WTC11 (cell line): ENCODE measurements at regions not wholly inside any gene's neighbourhood (a gene's known extent, or its start where the extent isn't known, plus 50 kb on each side); places are given as distances from the start of the nearest gene placed in this dataset.

Source experiments
- ATAC-seq: fragments of 200-7000 bp; cut with Tn5 transposase; 2 replicates; pipeline ENCODE4 v1.10.0; 2021; ENCODE audit warnings: mild to moderate bottlenecking, moderate library complexity
- CTCF ChIA-PET: fragments of 300-600 bp; sonication (Branson Sonifier 250); formaldehyde crosslinking; loops from one replicate; lab custom pipeline; 2021; ENCODE audit warnings: antibody characterized with exemption; lab: Charles Lee
- POLR2A ChIA-PET: fragments of 350-600 bp; sonication (Branson Sonifier 250); formaldehyde crosslinking; loops from one replicate; lab custom pipeline; 2021; ENCODE audit warnings: antibody characterized with exemption; lab: Charles Lee
- DNase-seq: peaks from one replicate; pipeline ENCODE4 v3.0.0; 2021; ENCODE audit warnings: low spot score
- H3K27ac Mint-ChIP-seq: 2 replicates; pipeline ENCODE4 v1.8.0; 2021; ENCODE audit warnings: mixed read lengths
- H3K27me3 Mint-ChIP-seq: 2 replicates; pipeline ENCODE4 v1.8.0; 2021; ENCODE audit warnings: low read depth, mild to moderate bottlenecking, moderate library complexity, mixed read lengths
- H3K36me3 Mint-ChIP-seq: 2 replicates; pipeline ENCODE4 v1.8.0; 2021; ENCODE audit warnings: mixed read lengths
- H3K4me1 Mint-ChIP-seq: 2 replicates; pipeline ENCODE4 v1.8.0; 2022; ENCODE audit warnings: mixed read lengths
- H3K4me3 Mint-ChIP-seq: 2 replicates; pipeline ENCODE4 v1.8.0; 2021; ENCODE audit warnings: mild to moderate bottlenecking, moderate library complexity, mixed read lengths
- H3K9me3 Mint-ChIP-seq: 2 replicates; pipeline ENCODE4 v1.8.0; 2021; ENCODE audit warnings: mixed read lengths
- EMX1 ChIP-seq: fragments of 250-450 bp; sonication (Bioruptor Pico); IDR thresholded peaks from 2 replicates; pipeline ENCODE4 v1.8.0; 2021; ENCODE audit warnings: mild to moderate bottlenecking
- GTF2I ChIP-seq: fragments of 250-450 bp; sonication (Bioruptor Pico); conservative IDR thresholded peaks from 2 replicates; pipeline ENCODE4 v1.4.0; 2021; ENCODE audit warnings: mild to moderate bottlenecking
- KAT7 ChIP-seq: sonication (generic); formaldehyde crosslinking; IDR thresholded peaks from 2 replicates; pipeline ENCODE4 v1.8.1; 2023; ENCODE audit warnings: missing genetic modification reagents, mild to moderate bottlenecking, borderline replicate concordance
- NR1H2 ChIP-seq: sonication (generic); formaldehyde crosslinking; IDR thresholded peaks from 2 replicates; pipeline ENCODE4 v1.9.0; 2021; ENCODE audit warnings: mild to moderate bottlenecking, moderate library complexity, missing genetic modification reagents
- OVOL2 ChIP-seq: fragments of 250-450 bp; sonication (Bioruptor Pico); IDR thresholded peaks from 2 replicates; pipeline ENCODE4 v1.9.0; 2021; ENCODE audit warnings: mild to moderate bottlenecking, borderline replicate concordance
- PRRX2 ChIP-seq: fragments of 250-450 bp; sonication (Bioruptor Pico); IDR thresholded peaks from 2 replicates; pipeline ENCODE4 v1.8.0; 2021; ENCODE audit warnings: mild to moderate bottlenecking
- RORB ChIP-seq: fragments of 250-450 bp; sonication (Bioruptor Pico); IDR thresholded peaks from 2 replicates; pipeline ENCODE4 v1.9.0; 2021; ENCODE audit warnings: mild to moderate bottlenecking
- SOX15 ChIP-seq: fragments of 250-450 bp; sonication (Bioruptor Pico); IDR thresholded peaks from 2 replicates; pipeline ENCODE4 v1.9.0; 2021; ENCODE audit warnings: mild to moderate bottlenecking
- SP1 ChIP-seq: sonication (generic); formaldehyde crosslinking; conservative IDR thresholded peaks from 2 replicates; pipeline ENCODE4 v1.8.1; 2022; ENCODE audit warnings: missing genetic modification reagents
- TCF7 ChIP-seq: sonication (generic); formaldehyde crosslinking; IDR thresholded peaks from 2 replicates; pipeline ENCODE4 v1.8.0; 2022; ENCODE audit warnings: mild to moderate bottlenecking, low read depth, missing genetic modification reagents, moderate library complexity
- ZNF138 ChIP-seq: sonication (generic); formaldehyde crosslinking; conservative IDR thresholded peaks from 2 replicates; pipeline ENCODE4 v1.8.1; 2022; ENCODE audit warnings: mild to moderate bottlenecking, moderate library complexity, missing genetic modification reagents
- ZNF232 ChIP-seq: sonication (generic); formaldehyde crosslinking; IDR thresholded peaks from 2 replicates; pipeline ENCODE4 v1.8.0; 2022; ENCODE audit warnings: mild to moderate bottlenecking, missing genetic modification reagents
- ZNF263 ChIP-seq: sonication (generic); formaldehyde crosslinking; IDR thresholded peaks from 2 replicates; pipeline ENCODE4 v1.8.1; 2022; ENCODE audit warnings: low read depth, mild to moderate bottlenecking, moderate library complexity, missing genetic modification reagents
- ZNF396 ChIP-seq: fragments of 250-450 bp; sonication (Bioruptor Pico); IDR thresholded peaks from 2 replicates; pipeline ENCODE4 v1.8.0; 2021; ENCODE audit warnings: mild to moderate bottlenecking, moderate library complexity, borderline replicate concordance
- TF ChIP-seq, protein P1 (sequence below): sonication (generic); formaldehyde crosslinking; IDR thresholded peaks from 2 replicates; pipeline ENCODE4 v1.8.1; 2023; ENCODE audit warnings: mild to moderate bottlenecking, missing genetic modification reagents, borderline replicate concordance
- TF ChIP-seq, protein P2 (sequence below): fragments of 200-600 bp; IDR thresholded peaks from 2 replicates; pipeline ENCODE4 v1.8.0; 2022; ENCODE audit warnings: antibody characterized with exemption
- TF ChIP-seq, protein P3 (sequence below): fragments of 250-450 bp; sonication (Bioruptor Pico); IDR thresholded peaks from 2 replicates; pipeline ENCODE4 v2.1.2; 2022; ENCODE audit warnings: mild to moderate bottlenecking, moderate library complexity
- TF ChIP-seq, protein P4 (sequence below): fragments of 250-450 bp; sonication (Bioruptor Pico); IDR thresholded peaks from 2 replicates; pipeline ENCODE4 v1.9.0; 2021; ENCODE audit warnings: mild to moderate bottlenecking
- TF ChIP-seq, protein P5 (sequence below): sonication (generic); formaldehyde crosslinking; IDR thresholded peaks from 2 replicates; pipeline ENCODE4 v1.8.0; 2023; ENCODE audit warnings: missing genetic modification reagents
- TF ChIP-seq, protein P6 (sequence below): sonication (generic); formaldehyde crosslinking; conservative IDR thresholded peaks from 2 replicates; pipeline ENCODE4 v1.8.1; 2022; ENCODE audit warnings: mild to moderate bottlenecking, missing genetic modification reagents
- TF ChIP-seq, protein P7 (sequence below): sonication (generic); formaldehyde crosslinking; IDR thresholded peaks from 2 replicates; pipeline ENCODE4 v1.8.1; 2023; ENCODE audit warnings: mild to moderate bottlenecking, missing genetic modification reagents
- TF ChIP-seq, protein P8 (sequence below): fragments of 250-450 bp; sonication (Bioruptor Pico); conservative IDR thresholded peaks from 2 replicates; pipeline ENCODE4 v1.9.0; 2021; ENCODE audit warnings: mild to moderate bottlenecking

DNA sequence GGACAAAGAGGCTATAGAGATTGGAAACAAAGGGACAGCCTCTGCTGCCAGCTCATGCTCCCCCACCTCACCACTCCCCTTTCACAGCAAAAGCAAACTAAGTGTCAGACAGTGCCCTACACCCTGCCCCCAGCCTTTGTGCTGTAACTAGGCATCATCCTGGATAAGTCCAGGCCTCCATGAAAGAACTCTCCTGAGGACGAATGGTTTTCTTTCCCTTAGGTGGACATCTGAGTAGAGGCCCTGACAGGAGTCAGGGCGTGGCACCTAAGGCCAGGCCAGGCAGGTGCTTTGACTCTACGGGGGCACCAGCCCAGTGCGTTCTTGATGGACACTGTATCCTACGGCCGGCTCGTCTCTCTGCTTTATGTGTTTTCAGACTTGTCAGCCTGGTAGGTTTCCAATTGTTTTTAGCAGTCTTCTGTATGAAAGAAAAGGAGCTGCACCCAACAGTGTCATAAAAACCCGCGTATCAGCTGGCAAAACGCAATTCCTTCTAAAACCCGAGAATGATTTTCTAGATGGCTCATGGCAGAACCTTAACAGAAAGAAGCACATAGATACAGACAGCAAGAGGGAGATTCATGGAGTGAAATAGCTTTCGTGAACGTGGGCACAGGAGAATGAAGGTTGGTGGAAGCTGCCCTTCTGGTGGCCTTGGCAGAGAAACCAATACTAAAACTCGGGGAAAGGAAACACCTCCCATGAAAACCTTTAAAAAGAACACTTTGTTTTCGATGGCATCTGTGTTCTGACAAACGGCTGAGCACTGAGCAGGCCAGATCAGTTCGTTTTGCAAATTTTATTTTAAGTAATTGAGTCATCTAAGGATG, 51.7 kb upstream of the AJAP1 start:
- POLR2A ChIA-PET, result no interaction called here
- peaks cover 4% of the 10 kb centered on the region for H3K27me3 Mint-ChIP-seq
- H3K4me3 Mint-ChIP-seq, result no peak overlapping the region
- peaks cover 74% of the 10 kb centered on the region for H3K9me3 Mint-ChIP-seq
- H3K27ac Mint-ChIP-seq, result no peak overlapping the region
- H3K36me3 Mint-ChIP-seq, result peaks cover 74% of the 10 kb centered on the region
- ATAC-seq (no peak), DNase-seq (no peak)
- CTCF ChIA-PET, result no interaction called here
- no peaks in the 10 kb centered on the region for H3K4me1 Mint-ChIP-seq
- TF ChIP-seq, protein P1, sequence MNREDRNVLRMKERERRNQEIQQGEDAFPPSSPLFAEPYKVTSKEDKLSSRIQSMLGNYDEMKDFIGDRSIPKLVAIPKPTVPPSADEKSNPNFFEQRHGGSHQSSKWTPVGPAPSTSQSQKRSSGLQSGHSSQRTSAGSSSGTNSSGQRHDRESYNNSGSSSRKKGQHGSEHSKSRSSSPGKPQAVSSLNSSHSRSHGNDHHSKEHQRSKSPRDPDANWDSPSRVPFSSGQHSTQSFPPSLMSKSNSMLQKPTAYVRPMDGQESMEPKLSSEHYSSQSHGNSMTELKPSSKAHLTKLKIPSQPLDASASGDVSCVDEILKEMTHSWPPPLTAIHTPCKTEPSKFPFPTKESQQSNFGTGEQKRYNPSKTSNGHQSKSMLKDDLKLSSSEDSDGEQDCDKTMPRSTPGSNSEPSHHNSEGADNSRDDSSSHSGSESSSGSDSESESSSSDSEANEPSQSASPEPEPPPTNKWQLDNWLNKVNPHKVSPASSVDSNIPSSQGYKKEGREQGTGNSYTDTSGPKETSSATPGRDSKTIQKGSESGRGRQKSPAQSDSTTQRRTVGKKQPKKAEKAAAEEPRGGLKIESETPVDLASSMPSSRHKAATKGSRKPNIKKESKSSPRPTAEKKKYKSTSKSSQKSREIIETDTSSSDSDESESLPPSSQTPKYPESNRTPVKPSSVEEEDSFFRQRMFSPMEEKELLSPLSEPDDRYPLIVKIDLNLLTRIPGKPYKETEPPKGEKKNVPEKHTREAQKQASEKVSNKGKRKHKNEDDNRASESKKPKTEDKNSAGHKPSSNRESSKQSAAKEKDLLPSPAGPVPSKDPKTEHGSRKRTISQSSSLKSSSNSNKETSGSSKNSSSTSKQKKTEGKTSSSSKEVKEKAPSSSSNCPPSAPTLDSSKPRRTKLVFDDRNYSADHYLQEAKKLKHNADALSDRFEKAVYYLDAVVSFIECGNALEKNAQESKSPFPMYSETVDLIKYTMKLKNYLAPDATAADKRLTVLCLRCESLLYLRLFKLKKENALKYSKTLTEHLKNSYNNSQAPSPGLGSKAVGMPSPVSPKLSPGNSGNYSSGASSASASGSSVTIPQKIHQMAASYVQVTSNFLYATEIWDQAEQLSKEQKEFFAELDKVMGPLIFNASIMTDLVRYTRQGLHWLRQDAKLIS, result no peak
- TF ChIP-seq, protein P2, sequence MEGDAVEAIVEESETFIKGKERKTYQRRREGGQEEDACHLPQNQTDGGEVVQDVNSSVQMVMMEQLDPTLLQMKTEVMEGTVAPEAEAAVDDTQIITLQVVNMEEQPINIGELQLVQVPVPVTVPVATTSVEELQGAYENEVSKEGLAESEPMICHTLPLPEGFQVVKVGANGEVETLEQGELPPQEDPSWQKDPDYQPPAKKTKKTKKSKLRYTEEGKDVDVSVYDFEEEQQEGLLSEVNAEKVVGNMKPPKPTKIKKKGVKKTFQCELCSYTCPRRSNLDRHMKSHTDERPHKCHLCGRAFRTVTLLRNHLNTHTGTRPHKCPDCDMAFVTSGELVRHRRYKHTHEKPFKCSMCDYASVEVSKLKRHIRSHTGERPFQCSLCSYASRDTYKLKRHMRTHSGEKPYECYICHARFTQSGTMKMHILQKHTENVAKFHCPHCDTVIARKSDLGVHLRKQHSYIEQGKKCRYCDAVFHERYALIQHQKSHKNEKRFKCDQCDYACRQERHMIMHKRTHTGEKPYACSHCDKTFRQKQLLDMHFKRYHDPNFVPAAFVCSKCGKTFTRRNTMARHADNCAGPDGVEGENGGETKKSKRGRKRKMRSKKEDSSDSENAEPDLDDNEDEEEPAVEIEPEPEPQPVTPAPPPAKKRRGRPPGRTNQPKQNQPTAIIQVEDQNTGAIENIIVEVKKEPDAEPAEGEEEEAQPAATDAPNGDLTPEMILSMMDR, result no peak
- TF ChIP-seq RORB (CRISPR knock-in tag), result no peak
- TF ChIP-seq, protein P3, sequence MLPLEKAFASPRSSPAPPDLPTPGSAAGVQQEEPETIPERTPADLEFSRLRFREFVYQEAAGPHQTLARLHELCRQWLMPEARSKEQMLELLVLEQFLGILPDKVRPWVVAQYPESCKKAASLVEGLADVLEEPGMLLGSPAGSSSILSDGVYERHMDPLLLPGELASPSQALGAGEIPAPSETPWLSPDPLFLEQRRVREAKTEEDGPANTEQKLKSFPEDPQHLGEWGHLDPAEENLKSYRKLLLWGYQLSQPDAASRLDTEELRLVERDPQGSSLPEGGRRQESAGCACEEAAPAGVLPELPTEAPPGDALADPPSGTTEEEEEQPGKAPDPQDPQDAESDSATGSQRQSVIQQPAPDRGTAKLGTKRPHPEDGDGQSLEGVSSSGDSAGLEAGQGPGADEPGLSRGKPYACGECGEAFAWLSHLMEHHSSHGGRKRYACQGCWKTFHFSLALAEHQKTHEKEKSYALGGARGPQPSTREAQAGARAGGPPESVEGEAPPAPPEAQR (CRISPR knock-in tag), result no peak
- TF ChIP-seq TCF7 (CRISPR knock-in tag), result no peak
- TF ChIP-seq, protein P4, sequence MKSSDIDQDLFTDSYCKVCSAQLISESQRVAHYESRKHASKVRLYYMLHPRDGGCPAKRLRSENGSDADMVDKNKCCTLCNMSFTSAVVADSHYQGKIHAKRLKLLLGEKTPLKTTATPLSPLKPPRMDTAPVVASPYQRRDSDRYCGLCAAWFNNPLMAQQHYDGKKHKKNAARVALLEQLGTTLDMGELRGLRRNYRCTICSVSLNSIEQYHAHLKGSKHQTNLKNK (CRISPR knock-in tag), result no peak
- TF ChIP-seq SOX15 (CRISPR knock-in tag), result no peak
- no peak for TF ChIP-seq ZNF396 (CRISPR knock-in tag)
- TF ChIP-seq, protein P5, sequence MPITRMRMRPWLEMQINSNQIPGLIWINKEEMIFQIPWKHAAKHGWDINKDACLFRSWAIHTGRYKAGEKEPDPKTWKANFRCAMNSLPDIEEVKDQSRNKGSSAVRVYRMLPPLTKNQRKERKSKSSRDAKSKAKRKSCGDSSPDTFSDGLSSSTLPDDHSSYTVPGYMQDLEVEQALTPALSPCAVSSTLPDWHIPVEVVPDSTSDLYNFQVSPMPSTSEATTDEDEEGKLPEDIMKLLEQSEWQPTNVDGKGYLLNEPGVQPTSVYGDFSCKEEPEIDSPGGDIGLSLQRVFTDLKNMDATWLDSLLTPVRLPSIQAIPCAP, result no peak

DNA sequence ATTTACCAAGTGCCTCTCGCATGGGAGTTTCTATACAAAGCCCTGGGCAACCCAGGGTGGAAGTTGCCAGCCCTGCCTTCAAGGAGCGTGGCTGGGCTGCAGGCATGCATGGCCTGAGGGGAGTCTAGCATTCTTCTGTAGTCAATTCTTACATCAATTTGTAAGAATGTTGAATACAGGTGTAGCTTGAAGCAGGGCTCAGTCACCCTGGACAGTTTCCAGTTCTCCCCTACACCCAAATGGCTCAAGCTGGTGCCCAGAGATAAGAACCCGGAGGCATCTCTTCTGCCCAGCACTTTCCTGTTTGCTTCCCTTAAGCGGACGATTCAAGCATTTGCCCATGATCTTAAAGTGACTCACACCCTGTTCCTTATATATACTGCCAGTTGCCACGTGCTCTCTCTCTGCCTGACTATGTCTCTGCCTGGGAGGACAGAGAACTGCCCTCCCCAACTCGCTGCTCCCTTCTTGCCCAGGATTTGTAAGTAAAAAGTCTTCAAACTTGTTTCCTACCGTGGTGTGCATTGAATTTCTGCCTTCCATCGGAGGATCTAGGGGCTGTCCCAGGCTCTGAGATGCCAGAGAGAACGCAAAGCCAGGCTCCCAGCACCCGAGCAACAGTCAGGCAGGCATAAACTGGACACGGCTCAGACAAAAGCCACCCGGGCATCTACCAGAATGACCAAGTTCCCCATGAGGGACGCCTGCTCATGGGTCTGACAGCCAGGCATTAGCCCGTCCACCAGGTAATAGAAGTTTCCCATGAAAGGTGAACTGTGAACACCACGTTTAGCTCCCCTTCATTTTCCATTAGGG, 50.9 kb upstream of the AJAP1 start:
- H3K4me1 Mint-ChIP-seq, result no peaks in the 10 kb centered on the region
- H3K36me3 Mint-ChIP-seq, result peaks cover 77% of the 10 kb centered on the region
- ATAC-seq, result no peak
- ChIA-PET CTCF (no interaction called here), POLR2A (no interaction called here)
- H3K27me3 Mint-ChIP-seq, result peaks cover 8% of the 10 kb centered on the region
- H3K4me3 Mint-ChIP-seq, result no peak overlapping the region
- H3K9me3 Mint-ChIP-seq, result peaks cover 78% of the 10 kb centered on the region
- DNase-seq, result no peak
- no peak overlapping the region for H3K27ac Mint-ChIP-seq
- no peak for TF ChIP-seq OVOL2 (CRISPR knock-in tag)
- TF ChIP-seq, protein P6, sequence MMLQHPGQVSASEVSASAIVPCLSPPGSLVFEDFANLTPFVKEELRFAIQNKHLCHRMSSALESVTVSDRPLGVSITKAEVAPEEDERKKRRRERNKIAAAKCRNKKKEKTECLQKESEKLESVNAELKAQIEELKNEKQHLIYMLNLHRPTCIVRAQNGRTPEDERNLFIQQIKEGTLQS (CRISPR knock-in tag), result no peak
- TF ChIP-seq, protein P7, sequence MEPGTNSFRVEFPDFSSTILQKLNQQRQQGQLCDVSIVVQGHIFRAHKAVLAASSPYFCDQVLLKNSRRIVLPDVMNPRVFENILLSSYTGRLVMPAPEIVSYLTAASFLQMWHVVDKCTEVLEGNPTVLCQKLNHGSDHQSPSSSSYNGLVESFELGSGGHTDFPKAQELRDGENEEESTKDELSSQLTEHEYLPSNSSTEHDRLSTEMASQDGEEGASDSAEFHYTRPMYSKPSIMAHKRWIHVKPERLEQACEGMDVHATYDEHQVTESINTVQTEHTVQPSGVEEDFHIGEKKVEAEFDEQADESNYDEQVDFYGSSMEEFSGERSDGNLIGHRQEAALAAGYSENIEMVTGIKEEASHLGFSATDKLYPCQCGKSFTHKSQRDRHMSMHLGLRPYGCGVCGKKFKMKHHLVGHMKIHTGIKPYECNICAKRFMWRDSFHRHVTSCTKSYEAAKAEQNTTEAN (CRISPR knock-in tag), result no peak
- no peak for TF ChIP-seq KAT7
- TF ChIP-seq ZNF138, result no peak
- TF ChIP-seq ZNF396 (CRISPR knock-in tag), result no peak
- TF ChIP-seq ZNF232 (CRISPR knock-in tag), result no peak
- TF ChIP-seq EMX1 (CRISPR knock-in tag), result no peak
- TF ChIP-seq GTF2I (CRISPR knock-in tag), result no peak
- no peak for TF ChIP-seq NR1H2
- TF ChIP-seq, protein P8, sequence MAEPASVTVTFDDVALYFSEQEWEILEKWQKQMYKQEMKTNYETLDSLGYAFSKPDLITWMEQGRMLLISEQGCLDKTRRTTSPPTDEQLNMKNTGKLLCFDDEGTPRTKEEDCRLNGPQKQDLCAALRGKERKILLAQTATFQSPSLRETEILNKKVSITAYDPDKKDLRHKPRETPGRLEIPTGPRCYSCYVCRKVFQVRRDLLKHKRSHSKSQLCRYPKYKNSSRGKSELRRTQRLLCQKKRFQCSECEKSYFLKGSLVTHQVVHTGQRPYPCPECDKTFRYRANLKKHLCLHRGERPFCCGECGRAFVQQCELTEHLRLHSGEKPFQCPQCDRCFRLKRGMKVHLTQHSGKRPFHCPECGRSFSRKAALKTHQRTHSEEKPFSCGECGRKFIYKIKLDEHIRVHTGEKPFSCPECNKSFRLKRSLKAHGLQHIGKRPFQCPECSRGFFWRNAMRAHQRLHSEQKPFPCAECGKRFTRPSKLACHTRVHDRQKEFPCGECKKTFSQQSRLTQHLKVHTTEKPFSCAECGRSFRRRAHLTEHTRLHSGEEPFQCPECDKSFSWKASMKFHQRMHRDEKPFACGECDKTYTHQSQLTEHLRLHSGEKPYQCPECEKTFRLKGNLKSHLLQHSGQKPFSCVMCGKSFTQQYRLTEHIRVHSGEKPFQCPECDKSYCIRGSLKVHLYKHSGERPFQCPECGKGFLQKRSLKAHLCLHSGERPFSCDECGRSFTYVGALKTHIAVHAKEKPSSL (CRISPR knock-in tag), result no peak
- TF ChIP-seq PRRX2 (CRISPR knock-in tag), result no peak
- TF ChIP-seq SP1 (CRISPR knock-in tag), result no peak
- no peak for TF ChIP-seq ZNF263 (CRISPR knock-in tag)
